NCI-H146 (cell line): ENCODE measurements at regions not wholly inside any gene's neighbourhood (a gene's known extent, or its start where the extent isn't known, plus 50 kb on each side); places are given as distances from the start of the nearest gene placed in this dataset.

Experiments used
- DNase-seq: peaks from one replicate; lab custom pipeline; 2025; lab: John Stamatoyannopoulos, UW

- peak; percentile 69 for DNase-seq
Observed at GRCh38 chr5:51034222-51034901, 348.9 kb upstream of the ISL1 start.

- DNase-seq: no peak
Observed at GRCh38 chr5:51039424-51040329, 343.6 kb upstream of the ISL1 start.

- DNase-seq: peak; percentile 69
Observed at GRCh38 chr5:51043745-51044144, 339.5 kb upstream of the ISL1 start.

GRCh38 chr5:51047369-51047768, 335.9 kb upstream of the ISL1 start:
- peak; percentile 33 for DNase-seq

GRCh38 chr5:51053361-51053760, 329.9 kb upstream of the ISL1 start:
- no peak for DNase-seq

- DNase-seq: peak; percentile 7
Observed at GRCh38 chr5:51060953-51061352, 322.3 kb upstream of the ISL1 start.

GRCh38 chr5:51072937-51073336, 310.3 kb upstream of the ISL1 start:
- DNase-seq: no peak

- DNase-seq: no peak
Observed at GRCh38 chr5:51082741-51083140, 300.5 kb upstream of the ISL1 start.

GRCh38 chr5:51091816-51092215, 291.4 kb upstream of the ISL1 start:
- DNase-seq: no peak

GRCh38 chr5:51095486-51095885, 287.8 kb upstream of the ISL1 start:
- peak; percentile 50 for DNase-seq

GRCh38 chr5:51096859-51097258, 286.4 kb upstream of the ISL1 start:
- DNase-seq: no peak

GRCh38 chr5:51099173-51099853, 283.9 kb upstream of the ISL1 start:
- no peak for DNase-seq

GRCh38 chr5:51104556-51104955, 278.7 kb upstream of the ISL1 start:
- DNase-seq: no peak

- DNase-seq: no peak
Observed at GRCh38 chr5:51109786-51110410, 273.4 kb upstream of the ISL1 start.

- no peak for DNase-seq
Observed at GRCh38 chr5:51131266-51131665, 252.0 kb upstream of the ISL1 start.

GRCh38 chr5:51138164-51138563, 245.1 kb upstream of the ISL1 start:
- DNase-seq: no peak

- no peak for DNase-seq
Observed at GRCh38 chr5:51148437-51148836, 234.8 kb upstream of the ISL1 start.

- no peak for DNase-seq
Observed at GRCh38 chr5:51156222-51156621, 227.0 kb upstream of the ISL1 start.

GRCh38 chr5:51156838-51157237, 226.4 kb upstream of the ISL1 start:
- DNase-seq: no peak

GRCh38 chr5:51159164-51159563, 224.1 kb upstream of the ISL1 start:
- DNase-seq: no peak

GRCh38 chr5:51159606-51160005, 223.6 kb upstream of the ISL1 start:
- DNase-seq: no peak

- no peak for DNase-seq
Observed at GRCh38 chr5:51162245-51162644, 221.0 kb upstream of the ISL1 start.
